ENCODE measurements at regions not wholly inside any gene's neighbourhood (a gene's known extent, or its start where the extent isn't known, plus 50 kb on each side); places are given as distances from the start of the nearest gene placed in this dataset.

- no peak for DNase-seq (ENCODE audit: low read depth, low spot score)
Observed at GRCh38 chr3:3686907-3687648, 112.2 kb upstream of the LRRN1 start.

DNA sequence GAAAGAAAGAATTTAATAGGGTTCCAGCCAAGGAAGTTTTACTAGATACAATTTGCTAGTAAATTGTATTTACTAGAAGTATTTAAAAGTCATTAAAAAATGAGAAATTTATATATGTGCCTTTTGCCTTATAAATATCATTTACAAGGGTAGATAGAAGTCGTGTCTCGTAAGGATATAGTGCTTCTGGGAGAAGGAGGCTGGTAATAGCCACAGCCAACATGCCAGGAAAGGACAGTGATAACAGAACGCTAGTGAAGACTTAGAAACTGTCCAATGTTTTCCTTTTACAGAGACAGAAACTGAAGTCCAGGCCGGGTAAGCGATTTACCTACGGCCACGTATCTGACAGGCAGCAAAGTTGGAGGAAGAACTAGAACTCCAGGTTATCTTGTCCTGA lies 113.5 kb upstream of the LRRN1 start:
- no peak for DNase-seq (ENCODE audit: low read depth, low spot score)

DNA sequence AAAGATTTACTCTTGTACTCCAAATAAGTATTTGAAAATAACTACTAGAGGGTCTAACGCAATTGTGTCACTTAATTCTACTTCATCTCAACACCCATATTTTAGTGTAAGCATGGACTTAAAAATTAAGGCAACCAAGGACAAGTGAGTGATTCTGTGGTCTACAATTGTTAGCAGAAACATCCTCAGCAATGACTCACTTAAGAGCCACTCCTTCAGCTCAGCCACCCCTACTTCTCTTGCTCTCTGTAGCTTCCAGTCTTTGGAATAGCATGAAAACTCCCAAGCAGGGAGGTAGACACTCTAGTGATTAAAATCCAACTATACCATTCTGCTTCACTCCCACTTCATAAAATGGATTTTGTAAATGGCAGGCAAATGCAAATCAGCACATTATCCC lies 116.0 kb upstream of the LRRN1 start:
- DNase-seq (ENCODE audit: low read depth, low spot score), result peak; percentile 57

GRCh38 chr3:3675801-3676200 lies 123.4 kb upstream of the LRRN1 start:
- DNase-seq (ENCODE audit: low read depth, low spot score), result no peak

GRCh38 chr3:3675186-3675585 lies 124.0 kb upstream of the LRRN1 start:
- peak; percentile 27 for DNase-seq (ENCODE audit: low read depth, low spot score)

- DNase-seq (ENCODE audit: low read depth, low spot score), result peak; percentile 73
Observed at GRCh38 chr3:3666664-3667063, 132.6 kb upstream of the LRRN1 start.

DNA sequence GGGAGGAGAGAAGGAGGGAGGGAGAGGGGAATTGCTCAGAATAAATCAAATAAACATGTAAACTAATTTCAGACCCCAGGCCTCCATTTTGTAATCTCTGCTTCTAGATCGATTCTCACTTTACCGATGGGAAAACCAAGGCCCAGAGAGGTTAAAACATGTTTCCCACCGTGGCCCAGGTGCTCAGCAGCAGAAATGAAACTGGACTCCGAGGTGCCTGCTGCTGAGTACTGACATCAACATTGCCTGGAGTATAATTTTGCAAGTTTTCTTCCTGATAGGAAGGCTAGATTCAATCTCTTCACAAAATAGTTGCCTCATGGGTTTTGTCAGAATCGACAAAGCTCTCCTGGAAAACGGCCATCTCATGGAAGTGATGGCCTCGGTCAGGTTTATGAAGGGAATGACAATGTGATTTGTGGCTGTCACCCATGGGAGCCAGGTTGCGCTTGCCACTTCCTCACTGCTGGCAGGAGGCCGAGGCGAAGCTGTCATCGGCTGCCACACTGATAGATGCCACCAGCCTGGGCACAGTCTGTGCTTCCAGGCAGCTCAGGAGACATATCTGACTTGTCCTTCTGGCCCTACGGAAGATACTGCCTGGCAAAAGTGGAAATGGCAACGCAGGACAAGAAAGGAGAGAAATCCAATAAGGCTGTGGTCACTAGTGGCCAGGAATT lies 133.1 kb upstream of the LRRN1 start:
- DNase-seq (ENCODE audit: low read depth, low spot score), result no peak

DNA sequence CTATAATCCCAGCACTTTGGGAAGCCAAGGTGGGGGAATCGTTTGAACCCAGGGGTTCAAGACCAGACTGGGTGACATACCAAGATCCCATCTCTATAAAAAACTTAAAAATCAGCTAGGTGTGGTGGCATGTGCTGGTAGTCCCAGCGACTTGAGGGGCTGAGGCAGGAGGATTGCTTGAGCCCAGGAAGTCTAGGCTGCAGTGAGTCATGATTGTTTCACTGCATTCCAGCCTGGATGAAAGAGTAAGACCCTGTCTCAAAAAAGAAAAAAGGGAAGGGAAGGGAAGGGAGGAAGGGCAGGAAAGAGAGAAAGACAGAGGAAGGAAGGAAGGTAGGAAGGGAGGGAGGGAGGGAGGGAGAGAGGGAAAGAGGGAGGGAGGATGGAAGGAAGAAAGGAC lies 133.7 kb upstream of the LRRN1 start:
- peak; percentile 75 for DNase-seq (ENCODE audit: low read depth, low spot score)

DNA sequence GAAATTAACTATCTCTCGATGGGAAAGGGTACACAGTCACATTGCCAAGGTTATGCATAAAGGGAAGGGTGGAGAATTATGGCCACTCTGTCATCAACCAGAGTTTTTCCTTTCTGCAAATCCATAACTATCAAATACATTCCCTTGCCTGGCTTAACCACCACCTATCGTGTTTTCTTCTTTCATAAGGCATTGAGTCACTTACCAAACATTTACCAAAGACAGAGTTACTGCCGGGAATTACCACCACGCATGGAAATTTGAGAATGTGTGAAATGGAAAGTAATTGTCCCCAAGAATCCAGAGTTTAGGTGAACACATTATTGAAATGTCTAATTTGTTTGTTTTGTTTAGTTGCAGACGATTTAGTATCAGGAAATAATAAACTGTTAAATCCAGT lies 134.3 kb upstream of the LRRN1 start:
- peak; percentile 86 for DNase-seq (ENCODE audit: low read depth, low spot score)

DNA sequence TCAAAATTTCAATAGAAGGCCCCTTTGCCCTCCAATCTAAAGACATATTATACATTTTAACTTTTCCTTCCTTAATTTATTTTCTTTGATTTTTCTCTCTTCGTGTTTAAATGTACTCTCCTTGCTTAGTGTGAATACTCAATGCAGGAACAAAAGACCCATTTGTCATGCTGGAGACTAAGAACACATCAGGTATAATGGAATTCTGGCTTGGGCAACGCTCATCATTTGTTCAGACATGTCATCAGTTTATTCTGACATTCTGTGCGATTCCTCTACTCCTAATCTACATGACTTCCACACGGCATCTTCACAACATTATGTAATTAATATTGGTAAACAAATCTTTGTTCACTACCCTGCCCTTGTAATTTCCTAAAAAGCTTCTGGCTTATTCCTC lies 136.6 kb upstream of the LRRN1 start:
- DNase-seq (ENCODE audit: low read depth, low spot score), result no peak

DNA sequence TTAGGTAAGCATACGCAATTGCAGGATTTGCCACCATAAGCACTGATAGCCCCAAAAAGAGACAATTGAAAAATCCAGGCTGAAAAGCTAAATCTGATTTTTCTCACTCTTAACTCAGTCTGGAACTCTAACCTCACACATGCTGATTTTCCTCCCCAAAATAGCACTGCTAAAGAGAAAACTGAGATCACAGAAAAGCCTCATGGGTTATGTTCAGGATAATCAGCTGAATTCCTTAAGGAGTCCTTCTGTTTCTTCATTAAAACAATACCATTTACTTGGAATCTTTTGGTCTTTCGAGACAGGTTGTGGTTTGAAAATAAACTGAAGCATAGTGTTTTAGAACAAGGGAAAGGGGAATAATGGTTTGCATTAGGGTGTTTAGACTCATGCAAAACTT lies 144.3 kb upstream of the LRRN1 start:
- no peak for DNase-seq (ENCODE audit: low read depth, low spot score)

- no peak for DNase-seq (ENCODE audit: low read depth, low spot score)
Observed at GRCh38 chr3:3648988-3649679, 150.1 kb upstream of the LRRN1 start.

- no peak for DNase-seq (ENCODE audit: low read depth, low spot score)
Observed at GRCh38 chr3:3646934-3647333, 152.3 kb upstream of the LRRN1 start.

- peak; percentile 31 for DNase-seq (ENCODE audit: low read depth, low spot score)
Observed at GRCh38 chr3:3646103-3646844, 153.0 kb upstream of the LRRN1 start.

GRCh38 chr3:3641877-3642455 lies 157.3 kb upstream of the LRRN1 start:
- no peak for DNase-seq (ENCODE audit: low read depth, low spot score)

GRCh38 chr3:3639078-3639477 lies 160.2 kb upstream of the LRRN1 start:
- DNase-seq (ENCODE audit: low read depth, low spot score), result no peak

DNA sequence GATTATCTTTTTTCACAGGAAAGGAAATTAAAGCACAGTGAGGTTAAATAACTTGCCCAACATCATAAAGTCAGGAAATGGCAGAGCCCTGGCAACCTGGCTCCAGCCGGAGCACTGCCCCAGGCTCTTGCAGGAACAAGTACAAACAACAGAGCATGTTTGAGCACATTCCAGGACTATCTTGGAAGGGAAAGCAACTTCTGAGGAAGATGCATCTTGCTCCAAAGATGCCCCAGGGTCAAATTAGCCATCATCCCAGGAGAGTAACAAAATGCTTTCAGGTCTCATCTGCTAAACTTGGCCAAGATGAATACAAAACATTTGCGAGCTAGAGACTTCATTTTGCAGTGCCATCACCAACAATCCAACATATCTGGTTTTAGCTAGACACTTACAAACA lies 162.4 kb upstream of the LRRN1 start:
- no peak for DNase-seq (ENCODE audit: low read depth, low spot score)

DNA sequence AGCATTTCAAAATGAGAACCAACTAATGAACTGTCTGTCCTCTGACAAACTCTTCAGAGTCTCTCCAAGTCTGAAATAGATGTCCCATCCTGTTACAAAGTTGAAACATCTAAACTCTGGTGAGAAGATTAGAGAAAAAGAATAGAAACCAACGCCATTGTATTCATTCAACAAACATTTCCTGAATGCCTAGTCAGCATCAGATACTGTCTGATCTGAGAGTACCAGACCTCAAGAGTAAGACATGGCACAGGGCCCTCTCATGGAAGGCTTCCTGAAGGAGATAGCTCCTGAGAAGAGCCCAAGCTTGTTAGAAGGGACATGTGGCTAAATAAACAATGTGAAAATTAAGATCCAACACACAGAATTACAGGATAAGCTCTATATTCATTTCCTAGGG lies 164.1 kb upstream of the LRRN1 start:
- DNase-seq (ENCODE audit: low read depth, low spot score), result no peak

DNA sequence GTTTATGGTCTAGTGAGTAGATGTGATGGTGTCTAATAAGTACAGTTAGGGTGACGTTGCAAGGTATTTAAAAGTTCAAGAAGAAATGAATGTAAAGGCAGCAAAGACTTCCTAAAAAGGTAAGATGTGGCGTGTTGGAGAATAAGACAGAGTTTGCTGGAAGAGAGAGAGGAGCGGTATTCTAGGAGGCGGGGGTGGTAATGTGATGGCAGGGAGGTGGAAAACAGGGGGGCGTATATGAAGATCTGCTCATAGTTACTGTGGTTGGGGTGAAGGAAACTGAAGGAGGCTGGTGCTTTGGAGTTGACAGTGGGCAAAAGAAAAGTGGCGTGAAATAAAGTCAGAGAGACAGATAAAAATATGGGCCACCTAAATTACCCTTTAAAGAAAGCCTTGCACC lies 164.9 kb upstream of the LRRN1 start:
- no peak for DNase-seq (ENCODE audit: low read depth, low spot score)

DNA sequence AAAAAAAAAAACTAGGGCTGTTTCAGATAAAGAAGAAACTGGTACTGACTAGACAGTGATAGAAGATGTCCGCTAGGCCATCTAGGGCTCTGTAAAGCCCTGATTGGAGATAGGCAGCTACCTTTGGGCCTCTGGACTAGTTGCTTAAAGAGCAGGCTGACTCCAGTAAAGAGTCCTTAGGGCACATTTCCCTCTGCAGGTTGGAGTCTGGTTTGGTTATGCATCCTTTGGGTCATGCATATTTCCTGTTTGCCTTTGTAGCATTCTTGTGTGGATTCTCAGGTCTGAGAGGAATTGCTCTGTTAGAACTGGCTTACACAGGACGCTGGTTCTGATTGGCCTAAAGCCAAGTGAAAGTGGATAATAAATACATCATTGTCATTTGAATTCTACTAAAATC lies 165.5 kb upstream of the LRRN1 start:
- DNase-seq (ENCODE audit: low read depth, low spot score), result no peak

DNA sequence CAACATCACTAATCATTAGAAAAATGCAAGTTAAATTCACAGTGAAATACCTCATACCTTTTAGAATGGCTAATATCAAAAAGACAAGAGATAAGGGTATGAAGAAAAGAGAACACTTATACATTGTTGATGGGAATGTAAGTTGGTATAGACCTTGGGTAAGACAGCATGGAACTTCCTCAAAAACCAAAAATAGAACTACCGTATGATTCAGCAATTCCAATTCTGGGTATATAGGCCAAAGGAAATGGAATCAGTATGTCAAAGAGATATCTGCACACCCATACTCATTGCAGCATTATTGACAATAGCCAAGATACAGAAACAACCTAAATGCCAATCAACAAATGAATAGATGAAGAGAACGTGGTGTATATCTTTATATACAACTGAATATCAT lies 166.8 kb upstream of the LRRN1 start:
- no peak for DNase-seq (ENCODE audit: low read depth, low spot score)

DNA sequence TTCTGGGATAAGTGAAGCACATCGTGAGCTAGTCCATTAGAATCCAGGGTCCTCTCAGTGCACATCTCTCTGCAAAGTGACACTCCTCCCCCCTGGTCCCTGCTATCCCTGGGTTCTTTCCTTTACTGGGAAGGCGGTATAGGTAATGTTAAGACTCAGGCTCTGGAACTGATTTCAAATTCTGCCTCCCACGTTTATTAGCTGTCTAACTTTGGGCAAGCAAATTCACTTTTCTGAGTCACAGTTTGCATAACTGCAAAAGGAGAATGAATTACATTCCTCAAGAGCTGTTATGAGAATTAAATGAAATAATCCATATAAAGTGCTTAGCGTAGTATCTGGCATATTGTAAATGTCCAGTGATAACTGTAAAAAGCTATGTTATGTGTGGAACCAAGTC lies 168.1 kb upstream of the LRRN1 start:
- DNase-seq (ENCODE audit: low read depth, low spot score), result peak; percentile 7
